Kidney capillary endothelial cell (primary cell): ENCODE measurements at regions not wholly inside any gene's neighbourhood (a gene's known extent, or its start where the extent isn't known, plus 50 kb on each side); places are given as distances from the start of the nearest gene placed in this dataset.
A peak's percentile ranks its signal among the peaks of the same experiment; 100 is the strongest.

Source experiments
- DNase-seq: peaks from one replicate; pipeline ENCODE4 v3.0.0-alpha.2; 2018; ENCODE audit warnings: low spot score

DNA sequence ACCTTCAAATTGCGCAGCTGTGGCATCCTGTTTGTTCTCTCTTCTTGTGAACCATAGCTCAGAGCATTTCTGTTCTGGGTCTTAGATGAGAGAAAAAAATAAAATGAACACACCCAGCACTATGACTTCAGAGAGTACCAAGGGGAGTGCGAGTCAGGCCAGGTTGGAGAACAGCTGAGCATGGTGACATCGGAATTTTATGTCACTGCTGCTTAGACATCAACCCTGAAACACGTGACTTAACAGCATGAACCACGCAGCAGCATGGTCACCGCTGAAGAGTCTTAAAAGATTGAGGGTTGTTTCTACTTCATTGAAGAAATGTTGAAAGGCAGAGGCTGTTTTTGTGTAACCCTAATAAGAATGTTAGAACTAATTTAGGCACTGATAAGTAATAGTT, 288.8 kb upstream of the SOX11 start:
- no peak for DNase-seq

GRCh38 chr2:5409898-5410381, 282.2 kb upstream of the SOX11 start:
- DNase-seq, result no peak

GRCh38 chr2:5410991-5411700, 281.0 kb upstream of the SOX11 start:
- DNase-seq, result no peak

- DNase-seq, result no peak
These were observed 280.2 kb upstream of the SOX11 start for GRCh38 chr2:5412001-5412400.

DNA sequence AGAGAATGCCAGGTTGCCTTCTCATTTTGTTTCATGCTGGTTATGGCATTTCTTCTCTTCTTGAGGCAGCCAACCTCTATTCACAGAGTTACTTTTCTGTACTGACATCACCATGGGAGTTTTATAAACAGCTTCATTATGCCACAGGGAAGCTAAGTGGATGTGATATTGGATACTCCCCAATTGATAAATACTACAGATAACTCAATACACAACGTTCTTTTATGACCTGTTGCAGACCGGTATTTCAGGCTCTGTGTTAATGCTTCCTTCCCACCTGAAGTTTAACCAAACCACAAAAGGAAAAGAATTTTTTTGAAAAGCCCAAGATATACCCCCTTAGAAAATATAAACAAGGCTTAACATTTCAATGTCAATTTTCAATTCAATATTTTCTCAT, 258.3 kb upstream of the SOX11 start:
- no peak for DNase-seq

GRCh38 chr2:5437375-5437774, 254.8 kb upstream of the SOX11 start:
- DNase-seq, result no peak

- DNase-seq, result no peak
These were observed 252.0 kb upstream of the SOX11 start for GRCh38 chr2:5440174-5440573.

DNA sequence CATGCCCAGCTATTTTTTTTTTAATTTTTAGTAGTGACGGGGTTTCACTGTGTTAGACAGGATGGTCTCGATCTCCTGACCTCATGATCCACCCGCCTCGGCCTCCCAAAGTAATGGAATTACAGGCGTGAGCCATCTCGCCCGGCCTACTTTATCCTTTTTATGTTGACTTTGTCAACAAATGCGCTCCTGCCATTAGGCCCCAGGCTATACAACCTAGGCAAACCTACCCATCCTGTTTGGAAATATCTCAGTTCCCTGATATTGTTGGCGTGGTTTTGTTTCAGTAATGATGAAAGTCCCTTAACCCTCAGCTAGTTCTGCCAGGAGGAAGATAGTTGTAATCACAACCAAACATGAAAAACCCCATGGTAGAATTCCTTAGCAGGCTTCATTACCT, 249.4 kb upstream of the SOX11 start:
- DNase-seq, result no peak

- no peak for DNase-seq
These were observed 248.0 kb upstream of the SOX11 start for GRCh38 chr2:5444168-5444567.

DNA sequence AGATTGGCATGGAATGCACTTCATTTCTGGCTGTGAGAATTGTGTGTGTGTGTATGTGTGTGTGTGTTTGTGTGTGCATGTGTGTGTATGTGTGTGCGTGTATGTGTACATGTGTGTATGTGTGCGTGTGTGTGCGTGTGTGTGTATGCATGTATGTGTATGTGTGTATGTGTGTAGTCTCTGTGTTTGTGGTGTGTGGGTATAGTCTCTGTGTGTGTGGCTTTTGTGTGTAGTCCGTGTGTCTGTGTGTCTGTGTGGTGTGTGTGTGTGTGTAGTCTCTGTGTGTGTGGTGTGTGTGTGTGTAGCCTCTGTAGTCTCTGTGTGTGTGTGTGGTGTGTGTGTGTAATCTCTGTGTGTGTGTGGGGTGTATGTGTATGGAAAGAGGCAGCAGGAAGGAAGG, 247.3 kb upstream of the SOX11 start:
- no peak for DNase-seq

GRCh38 chr2:5449867-5450266, 242.3 kb upstream of the SOX11 start:
- DNase-seq, result no peak

DNA sequence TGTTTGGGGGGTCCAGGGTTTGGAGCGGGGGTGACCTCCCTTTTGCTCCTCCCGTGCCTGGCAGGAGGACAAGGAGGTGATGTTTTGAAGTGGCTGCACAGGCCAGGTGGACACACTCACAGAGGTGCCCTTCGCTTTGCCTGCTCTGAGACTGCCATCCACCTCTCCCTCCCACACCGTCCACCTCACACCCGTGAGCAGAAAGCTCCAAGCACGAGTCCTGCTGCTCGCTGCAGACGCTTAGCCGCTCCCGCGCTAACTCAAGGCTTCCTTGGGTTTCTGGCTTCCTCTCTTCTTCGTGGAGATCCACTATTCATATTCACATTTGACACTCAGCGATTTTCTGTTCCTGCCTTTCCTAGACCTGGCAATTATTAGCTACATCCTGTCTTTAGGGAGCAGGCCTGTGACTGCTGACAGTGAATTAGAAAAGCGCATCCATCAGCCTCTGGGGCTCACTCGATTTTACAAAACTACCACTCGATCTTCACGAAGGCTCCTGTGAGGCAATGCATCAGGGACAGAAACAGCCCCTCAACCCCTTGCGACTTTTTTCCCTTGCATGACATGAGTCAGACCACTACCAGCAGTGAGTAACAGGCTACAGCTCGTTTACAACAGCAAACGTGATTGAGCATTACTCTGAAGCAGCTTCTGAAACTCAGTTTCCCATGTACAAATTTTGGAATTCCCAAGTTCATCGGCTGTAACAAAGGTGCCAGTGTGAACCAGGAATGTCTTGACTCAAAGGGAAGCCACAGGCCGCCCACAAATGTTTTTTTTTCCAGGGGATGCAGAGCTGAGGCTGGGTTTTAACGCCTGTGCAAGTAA, 238.7 kb upstream of the SOX11 start:
- peak; percentile 5 for DNase-seq

DNA sequence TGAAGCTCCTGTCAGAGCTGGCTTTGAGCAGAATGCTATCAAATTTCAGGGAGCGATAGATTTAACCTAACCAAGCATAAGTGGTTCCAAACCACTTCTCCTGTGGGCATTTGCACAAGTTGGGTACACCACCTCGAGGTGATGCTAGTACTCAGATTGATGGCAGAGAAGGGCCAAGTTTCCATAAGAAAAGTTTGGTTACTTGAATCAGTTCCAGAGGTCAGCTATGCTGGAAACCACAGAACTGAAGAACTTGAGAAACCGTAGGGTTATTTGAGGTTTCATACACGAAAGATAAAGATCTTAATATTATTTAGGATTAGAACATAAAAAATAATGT, 238.2 kb upstream of the SOX11 start:
- no peak for DNase-seq

GRCh38 chr2:5459041-5459440, 233.1 kb upstream of the SOX11 start:
- no peak for DNase-seq

- no peak for DNase-seq
These were observed 227.5 kb upstream of the SOX11 start for GRCh38 chr2:5464657-5465056.

DNA sequence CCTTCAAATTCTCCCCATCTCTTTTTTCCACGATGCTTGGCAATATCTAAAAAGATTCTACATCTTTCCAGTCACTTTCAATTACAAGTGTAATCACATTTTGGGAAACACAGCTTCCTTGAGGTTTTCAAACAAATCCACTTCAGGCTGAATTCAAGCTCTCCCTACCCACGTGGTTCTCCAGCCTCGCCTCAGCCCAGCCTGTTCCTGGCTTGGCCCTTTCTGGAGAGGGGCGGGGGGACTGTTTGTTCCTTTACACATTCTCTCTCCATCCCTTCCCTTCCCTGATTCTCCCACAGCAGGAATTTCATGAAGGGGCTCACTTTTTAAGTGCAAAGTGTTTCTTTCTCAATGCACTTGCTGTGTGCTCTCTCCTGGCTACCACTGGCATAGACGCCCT, 226.3 kb upstream of the SOX11 start:
- DNase-seq, result no peak

- DNase-seq, result no peak
These were observed 224.8 kb upstream of the SOX11 start for GRCh38 chr2:5467178-5467905.

GRCh38 chr2:5472673-5473072, 219.5 kb upstream of the SOX11 start:
- no peak for DNase-seq

- DNase-seq, result no peak
These were observed 218.5 kb upstream of the SOX11 start for GRCh38 chr2:5473635-5474034.

- no peak for DNase-seq
These were observed 217.5 kb upstream of the SOX11 start for GRCh38 chr2:5474716-5475115.

- DNase-seq, result peak; percentile 14
These were observed 212.8 kb upstream of the SOX11 start for GRCh38 chr2:5479265-5479928.

DNA sequence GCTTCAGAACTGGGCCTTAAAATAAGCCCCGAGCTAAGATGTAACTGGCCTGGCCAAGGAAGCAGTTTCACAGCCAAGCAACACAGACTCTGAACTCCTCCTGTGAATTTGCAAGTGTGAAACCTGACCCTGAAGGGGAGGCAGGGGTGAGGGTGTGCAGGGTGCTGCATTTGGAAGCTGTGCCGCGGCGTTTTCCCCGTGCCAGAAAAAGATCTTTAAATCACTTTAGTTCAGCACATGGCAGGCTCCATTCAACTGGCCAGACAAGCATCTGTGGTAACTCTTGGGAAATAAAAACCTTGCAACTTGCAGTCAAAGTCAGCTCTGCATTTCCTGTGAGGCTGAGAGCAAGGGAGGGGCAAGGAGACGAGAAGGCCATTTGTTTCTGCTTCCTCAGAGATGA, 209.3 kb upstream of the SOX11 start:
- peak; percentile 7 for DNase-seq
